Cardiac muscle cell (in vitro differentiated cells and primary cell): ENCODE measurements at regions not wholly inside any gene's neighbourhood (a gene's known extent, or its start where the extent isn't known, plus 50 kb on each side); places are given as distances from the start of the nearest gene placed in this dataset.

Source experiments
- DNase-seq, 2 donors: peaks; one replicate each; pipeline versions ENCODE4 v3.0.0 to v3.0.0-alpha.2; 2010 to 2017; ENCODE audit warnings: low read depth in 1 of 2, low spot score in 1 of 2
- H3K27ac ChIP-seq: fragments of 200-600 bp; sonication (generic); 2 replicates; pipeline ENCODE4 v1.5.1; 2016
- H3K27me3 ChIP-seq: fragments of 200-600 bp; sonication (generic); 2 replicates; pipeline ENCODE4 v1.6.0; 2016; ENCODE audit warnings: control low read depth
- H3K36me3 ChIP-seq: fragments of 200-600 bp; sonication (generic); 2 replicates; pipeline ENCODE4 v1.5.1; 2016; ENCODE audit warnings: control low read depth
- H3K4me1 ChIP-seq: fragments of 200-600 bp; sonication (generic); 2 replicates; pipeline ENCODE4 v1.8.1; 2017; ENCODE audit warnings: low read depth, mild to moderate bottlenecking, mixed run types
- H3K4me3 ChIP-seq: fragments of 200-600 bp; sonication (generic); 2 replicates; pipeline ENCODE4 v1.5.1; 2016; ENCODE audit warnings: mild to moderate bottlenecking
- H3K9me3 ChIP-seq: fragments of 200-600 bp; sonication (generic); 2 replicates; pipeline ENCODE4 v1.5.1; 2017; ENCODE audit warnings: low read depth, mild to moderate bottlenecking, control low read depth
- CTCF ChIP-seq: IDR thresholded peaks from 2 replicates; pipeline ENCODE4 v1.5.1; 2012; ENCODE audit warnings: low read depth, mild to moderate bottlenecking, low read length

- Histone ChIP-seq H3K27me3 (no peaks in the 10 kb centered on the region), H3K9me3 (no peaks in the 10 kb centered on the region), H3K27ac (no peak overlapping the region), H3K36me3 (no peaks in the 10 kb centered on the region), H3K4me1 (no peaks in the 10 kb centered on the region), H3K4me3 (no peak overlapping the region)
- DNase-seq: no peak
- TF ChIP-seq CTCF: no peak
Measured at GRCh38 chr14:81743605-81744004, 210.0 kb upstream of the SEL1L start.

GRCh38 chr14:81751198-81751597, 217.5 kb upstream of the SEL1L start:
- H3K4me1 ChIP-seq: peaks cover 5% of the 10 kb centered on the region
- H3K27ac ChIP-seq: peak overlapping the region; percentile 73
- H3K9me3 ChIP-seq: no peaks in the 10 kb centered on the region
- H3K27me3 ChIP-seq: no peaks in the 10 kb centered on the region
- DNase-seq: peak in 1 of 2 donors; percentile 81
- H3K4me3 ChIP-seq: no peak overlapping the region
- no peak for TF ChIP-seq CTCF
- H3K36me3 ChIP-seq: no peaks in the 10 kb centered on the region

- no peaks in the 10 kb centered on the region for H3K27me3 ChIP-seq
- no peaks in the 10 kb centered on the region for H3K4me1 ChIP-seq
- H3K9me3 ChIP-seq: no peaks in the 10 kb centered on the region
- H3K4me3 ChIP-seq: no peak overlapping the region
- no peaks in the 10 kb centered on the region for H3K36me3 ChIP-seq
- no peak for TF ChIP-seq CTCF
- DNase-seq: no peak
- no peak overlapping the region for H3K27ac ChIP-seq
Measured at GRCh38 chr14:81759541-81759940, 225.9 kb upstream of the SEL1L start.

- no peaks in the 10 kb centered on the region for H3K36me3 ChIP-seq
- TF ChIP-seq CTCF: no peak
- H3K27me3 ChIP-seq: no peaks in the 10 kb centered on the region
- H3K4me3 ChIP-seq: no peak overlapping the region
- H3K9me3 ChIP-seq: no peaks in the 10 kb centered on the region
- DNase-seq: no peak
- H3K4me1 ChIP-seq: no peaks in the 10 kb centered on the region
- H3K27ac ChIP-seq: no peak overlapping the region
Measured at GRCh38 chr14:81765651-81766275, 232.1 kb upstream of the SEL1L start.

GRCh38 chr14:81766321-81766915, 232.8 kb upstream of the SEL1L start:
- DNase-seq: no peak
- Histone ChIP-seq H3K4me1 (no peaks in the 10 kb centered on the region), H3K27me3 (no peaks in the 10 kb centered on the region), H3K4me3 (no peak overlapping the region), H3K36me3 (no peaks in the 10 kb centered on the region), H3K27ac (no peak overlapping the region), H3K9me3 (no peaks in the 10 kb centered on the region)
- TF ChIP-seq CTCF: no peak
